RWPE1 (cell line): ENCODE measurements at regions not wholly inside any gene's neighbourhood (a gene's known extent, or its start where the extent isn't known, plus 50 kb on each side); places are given as distances from the start of the nearest gene placed in this dataset.

ENCODE experiments used
- CTCF ChIA-PET: fragments of 350-600 bp; sonication (Branson Sonifier 250); formaldehyde crosslinking; extraction: SDS; loops from one replicate; lab custom pipeline; 2021; lab: Yijun Ruan, JAX
- POLR2A ChIA-PET: fragments of 400-600 bp; formaldehyde crosslinking; extraction: SDS; loops from one replicate; lab custom pipeline; 2020; ENCODE audit warnings: antibody characterized with exemption; ENCODE audit not compliant: low non-redundant PET; lab: Yijun Ruan, JAX
- DNase-seq: peaks from one replicate; pipeline ENCODE4 v3.0.0; 2012; ENCODE audit warnings: low spot score
- H3K27ac ChIP-seq: fragments of 450-650 bp; 2 replicates; pipeline ENCODE4 v1.5.1; 2017
- CTCF ChIP-seq: fragments of 450-650 bp; conservative IDR thresholded peaks from 2 replicates; pipeline ENCODE4 v1.5.1; 2017; ENCODE audit warnings: low read depth, mild to moderate bottlenecking

GRCh38 chr5:125439243-125439642 is 692.8 kb upstream of the ZNF608 start:
- ChIA-PET POLR2A (no interaction called here), CTCF (interaction anchor here (0.6 kb wide), 1 partner anchor 832 kb away, joined by 3 read pairs; no protein-coding TSS in a partner anchor)
- H3K27ac ChIP-seq, result no peak overlapping the region

GRCh38 chr5:125440905-125441304 is 694.5 kb upstream of the ZNF608 start:
- TF ChIP-seq CTCF, result no peak
- no peak overlapping the region for H3K27ac ChIP-seq
- CTCF ChIA-PET, result interaction anchor here (0.6 kb wide), 1 partner anchor 608 kb away, joined by 3 read pairs; no protein-coding TSS in a partner anchor
- DNase-seq, result no peak
- POLR2A ChIA-PET, result no interaction called here

More at GRCh38 chr5:125439243-125439642, 692.8 kb upstream of the ZNF608 start:
- no peak for DNase-seq
- no peak for TF ChIP-seq CTCF

GRCh38 chr5:125446986-125447385 is 700.5 kb upstream of the ZNF608 start:
- no peak for DNase-seq
- H3K27ac ChIP-seq, result no peak overlapping the region
- CTCF ChIA-PET, result no interaction called here

GRCh38 chr5:125450771-125451170 is 704.3 kb upstream of the ZNF608 start:
- DNase-seq, result no peak
- no peak overlapping the region for H3K27ac ChIP-seq
- CTCF ChIA-PET, result no interaction called here
- TF ChIP-seq CTCF, result no peak
- POLR2A ChIA-PET, result no interaction called here

More at GRCh38 chr5:125446986-125447385, 700.5 kb upstream of the ZNF608 start:
- TF ChIP-seq CTCF, result no peak
- POLR2A ChIA-PET, result no interaction called here

GRCh38 chr5:125451622-125452021 is 705.2 kb upstream of the ZNF608 start:
- no peak for DNase-seq
- H3K27ac ChIP-seq, result no peak overlapping the region
- CTCF ChIA-PET, result no interaction called here
- POLR2A ChIA-PET, result no interaction called here
- TF ChIP-seq CTCF, result no peak

GRCh38 chr5:125452991-125453390 is 706.6 kb upstream of the ZNF608 start:
- CTCF ChIA-PET, result interaction anchor here (0.6 to 0.7 kb wide), 2 partner anchors 12 to 276 kb away, joined by 4 to 5 read pairs; no protein-coding TSS in a partner anchor
- H3K27ac ChIP-seq, result no peak overlapping the region

More at GRCh38 chr5:125452991-125453390, 706.6 kb upstream of the ZNF608 start:
- TF ChIP-seq CTCF, result no peak
- POLR2A ChIA-PET, result no interaction called here
- no peak for DNase-seq
